ENCODE measurements at regions not wholly inside any gene's neighbourhood (a gene's known extent, or its start where the extent isn't known, plus 50 kb on each side); places are given as distances from the start of the nearest gene placed in this dataset.

DNA sequence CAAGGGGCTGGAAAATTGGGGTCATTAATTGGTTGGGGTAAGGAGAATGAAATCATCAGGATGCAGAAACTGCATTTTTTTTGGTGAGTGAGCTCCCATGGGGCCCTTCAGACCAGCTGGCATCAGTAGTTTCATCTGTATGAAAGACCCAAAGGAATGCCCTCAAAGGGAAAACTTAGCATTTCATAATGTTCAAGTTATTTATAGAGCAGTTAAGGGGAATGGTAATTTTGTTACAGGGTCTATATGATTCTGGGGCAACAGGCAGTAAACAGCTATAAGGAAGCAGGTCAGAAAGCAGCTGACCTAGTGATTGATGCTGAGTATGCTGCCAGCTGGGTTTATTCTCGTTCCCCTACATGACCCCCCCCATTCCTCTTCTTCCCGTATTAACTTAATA lies 448.9 kb downstream of the OCA2 start:
- TF ChIP-seq EZH2 (IDR thresholded peaks at IDR 0.05; ENCODE audit: low read depth, unreplicated experiment) (no peak), POLR2AphosphoS5 (IDR thresholded peaks at IDR 0.05; ENCODE audit: low read depth) (no peak), JUNB (IDR thresholded peaks at IDR 0.05; ENCODE audit: unreplicated experiment) (no peak), CREB1 (CRISPR knock-in tag; IDR thresholded peaks at IDR 0.05; ENCODE audit: low read depth) (no peak), EZH2phosphoT487 (IDR thresholded peaks at IDR 0.05; ENCODE audit: unreplicated experiment) (no peak), ZNF331 (CRISPR knock-in tag; IDR thresholded peaks at IDR 0.05; ENCODE audit: low read depth) (no peak)
- TF ChIP-seq, protein P1, sequence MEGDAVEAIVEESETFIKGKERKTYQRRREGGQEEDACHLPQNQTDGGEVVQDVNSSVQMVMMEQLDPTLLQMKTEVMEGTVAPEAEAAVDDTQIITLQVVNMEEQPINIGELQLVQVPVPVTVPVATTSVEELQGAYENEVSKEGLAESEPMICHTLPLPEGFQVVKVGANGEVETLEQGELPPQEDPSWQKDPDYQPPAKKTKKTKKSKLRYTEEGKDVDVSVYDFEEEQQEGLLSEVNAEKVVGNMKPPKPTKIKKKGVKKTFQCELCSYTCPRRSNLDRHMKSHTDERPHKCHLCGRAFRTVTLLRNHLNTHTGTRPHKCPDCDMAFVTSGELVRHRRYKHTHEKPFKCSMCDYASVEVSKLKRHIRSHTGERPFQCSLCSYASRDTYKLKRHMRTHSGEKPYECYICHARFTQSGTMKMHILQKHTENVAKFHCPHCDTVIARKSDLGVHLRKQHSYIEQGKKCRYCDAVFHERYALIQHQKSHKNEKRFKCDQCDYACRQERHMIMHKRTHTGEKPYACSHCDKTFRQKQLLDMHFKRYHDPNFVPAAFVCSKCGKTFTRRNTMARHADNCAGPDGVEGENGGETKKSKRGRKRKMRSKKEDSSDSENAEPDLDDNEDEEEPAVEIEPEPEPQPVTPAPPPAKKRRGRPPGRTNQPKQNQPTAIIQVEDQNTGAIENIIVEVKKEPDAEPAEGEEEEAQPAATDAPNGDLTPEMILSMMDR (conservative IDR thresholded peaks at IDR 0.05; ENCODE audit: low read depth in 2 of 2): no peak
- TF ChIP-seq, protein P2, sequence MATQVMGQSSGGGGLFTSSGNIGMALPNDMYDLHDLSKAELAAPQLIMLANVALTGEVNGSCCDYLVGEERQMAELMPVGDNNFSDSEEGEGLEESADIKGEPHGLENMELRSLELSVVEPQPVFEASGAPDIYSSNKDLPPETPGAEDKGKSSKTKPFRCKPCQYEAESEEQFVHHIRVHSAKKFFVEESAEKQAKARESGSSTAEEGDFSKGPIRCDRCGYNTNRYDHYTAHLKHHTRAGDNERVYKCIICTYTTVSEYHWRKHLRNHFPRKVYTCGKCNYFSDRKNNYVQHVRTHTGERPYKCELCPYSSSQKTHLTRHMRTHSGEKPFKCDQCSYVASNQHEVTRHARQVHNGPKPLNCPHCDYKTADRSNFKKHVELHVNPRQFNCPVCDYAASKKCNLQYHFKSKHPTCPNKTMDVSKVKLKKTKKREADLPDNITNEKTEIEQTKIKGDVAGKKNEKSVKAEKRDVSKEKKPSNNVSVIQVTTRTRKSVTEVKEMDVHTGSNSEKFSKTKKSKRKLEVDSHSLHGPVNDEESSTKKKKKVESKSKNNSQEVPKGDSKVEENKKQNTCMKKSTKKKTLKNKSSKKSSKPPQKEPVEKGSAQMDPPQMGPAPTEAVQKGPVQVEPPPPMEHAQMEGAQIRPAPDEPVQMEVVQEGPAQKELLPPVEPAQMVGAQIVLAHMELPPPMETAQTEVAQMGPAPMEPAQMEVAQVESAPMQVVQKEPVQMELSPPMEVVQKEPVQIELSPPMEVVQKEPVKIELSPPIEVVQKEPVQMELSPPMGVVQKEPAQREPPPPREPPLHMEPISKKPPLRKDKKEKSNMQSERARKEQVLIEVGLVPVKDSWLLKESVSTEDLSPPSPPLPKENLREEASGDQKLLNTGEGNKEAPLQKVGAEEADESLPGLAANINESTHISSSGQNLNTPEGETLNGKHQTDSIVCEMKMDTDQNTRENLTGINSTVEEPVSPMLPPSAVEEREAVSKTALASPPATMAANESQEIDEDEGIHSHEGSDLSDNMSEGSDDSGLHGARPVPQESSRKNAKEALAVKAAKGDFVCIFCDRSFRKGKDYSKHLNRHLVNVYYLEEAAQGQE (IDR thresholded peaks at IDR 0.05; ENCODE audit: unreplicated experiment): no peak
- TF ChIP-seq, protein P3, sequence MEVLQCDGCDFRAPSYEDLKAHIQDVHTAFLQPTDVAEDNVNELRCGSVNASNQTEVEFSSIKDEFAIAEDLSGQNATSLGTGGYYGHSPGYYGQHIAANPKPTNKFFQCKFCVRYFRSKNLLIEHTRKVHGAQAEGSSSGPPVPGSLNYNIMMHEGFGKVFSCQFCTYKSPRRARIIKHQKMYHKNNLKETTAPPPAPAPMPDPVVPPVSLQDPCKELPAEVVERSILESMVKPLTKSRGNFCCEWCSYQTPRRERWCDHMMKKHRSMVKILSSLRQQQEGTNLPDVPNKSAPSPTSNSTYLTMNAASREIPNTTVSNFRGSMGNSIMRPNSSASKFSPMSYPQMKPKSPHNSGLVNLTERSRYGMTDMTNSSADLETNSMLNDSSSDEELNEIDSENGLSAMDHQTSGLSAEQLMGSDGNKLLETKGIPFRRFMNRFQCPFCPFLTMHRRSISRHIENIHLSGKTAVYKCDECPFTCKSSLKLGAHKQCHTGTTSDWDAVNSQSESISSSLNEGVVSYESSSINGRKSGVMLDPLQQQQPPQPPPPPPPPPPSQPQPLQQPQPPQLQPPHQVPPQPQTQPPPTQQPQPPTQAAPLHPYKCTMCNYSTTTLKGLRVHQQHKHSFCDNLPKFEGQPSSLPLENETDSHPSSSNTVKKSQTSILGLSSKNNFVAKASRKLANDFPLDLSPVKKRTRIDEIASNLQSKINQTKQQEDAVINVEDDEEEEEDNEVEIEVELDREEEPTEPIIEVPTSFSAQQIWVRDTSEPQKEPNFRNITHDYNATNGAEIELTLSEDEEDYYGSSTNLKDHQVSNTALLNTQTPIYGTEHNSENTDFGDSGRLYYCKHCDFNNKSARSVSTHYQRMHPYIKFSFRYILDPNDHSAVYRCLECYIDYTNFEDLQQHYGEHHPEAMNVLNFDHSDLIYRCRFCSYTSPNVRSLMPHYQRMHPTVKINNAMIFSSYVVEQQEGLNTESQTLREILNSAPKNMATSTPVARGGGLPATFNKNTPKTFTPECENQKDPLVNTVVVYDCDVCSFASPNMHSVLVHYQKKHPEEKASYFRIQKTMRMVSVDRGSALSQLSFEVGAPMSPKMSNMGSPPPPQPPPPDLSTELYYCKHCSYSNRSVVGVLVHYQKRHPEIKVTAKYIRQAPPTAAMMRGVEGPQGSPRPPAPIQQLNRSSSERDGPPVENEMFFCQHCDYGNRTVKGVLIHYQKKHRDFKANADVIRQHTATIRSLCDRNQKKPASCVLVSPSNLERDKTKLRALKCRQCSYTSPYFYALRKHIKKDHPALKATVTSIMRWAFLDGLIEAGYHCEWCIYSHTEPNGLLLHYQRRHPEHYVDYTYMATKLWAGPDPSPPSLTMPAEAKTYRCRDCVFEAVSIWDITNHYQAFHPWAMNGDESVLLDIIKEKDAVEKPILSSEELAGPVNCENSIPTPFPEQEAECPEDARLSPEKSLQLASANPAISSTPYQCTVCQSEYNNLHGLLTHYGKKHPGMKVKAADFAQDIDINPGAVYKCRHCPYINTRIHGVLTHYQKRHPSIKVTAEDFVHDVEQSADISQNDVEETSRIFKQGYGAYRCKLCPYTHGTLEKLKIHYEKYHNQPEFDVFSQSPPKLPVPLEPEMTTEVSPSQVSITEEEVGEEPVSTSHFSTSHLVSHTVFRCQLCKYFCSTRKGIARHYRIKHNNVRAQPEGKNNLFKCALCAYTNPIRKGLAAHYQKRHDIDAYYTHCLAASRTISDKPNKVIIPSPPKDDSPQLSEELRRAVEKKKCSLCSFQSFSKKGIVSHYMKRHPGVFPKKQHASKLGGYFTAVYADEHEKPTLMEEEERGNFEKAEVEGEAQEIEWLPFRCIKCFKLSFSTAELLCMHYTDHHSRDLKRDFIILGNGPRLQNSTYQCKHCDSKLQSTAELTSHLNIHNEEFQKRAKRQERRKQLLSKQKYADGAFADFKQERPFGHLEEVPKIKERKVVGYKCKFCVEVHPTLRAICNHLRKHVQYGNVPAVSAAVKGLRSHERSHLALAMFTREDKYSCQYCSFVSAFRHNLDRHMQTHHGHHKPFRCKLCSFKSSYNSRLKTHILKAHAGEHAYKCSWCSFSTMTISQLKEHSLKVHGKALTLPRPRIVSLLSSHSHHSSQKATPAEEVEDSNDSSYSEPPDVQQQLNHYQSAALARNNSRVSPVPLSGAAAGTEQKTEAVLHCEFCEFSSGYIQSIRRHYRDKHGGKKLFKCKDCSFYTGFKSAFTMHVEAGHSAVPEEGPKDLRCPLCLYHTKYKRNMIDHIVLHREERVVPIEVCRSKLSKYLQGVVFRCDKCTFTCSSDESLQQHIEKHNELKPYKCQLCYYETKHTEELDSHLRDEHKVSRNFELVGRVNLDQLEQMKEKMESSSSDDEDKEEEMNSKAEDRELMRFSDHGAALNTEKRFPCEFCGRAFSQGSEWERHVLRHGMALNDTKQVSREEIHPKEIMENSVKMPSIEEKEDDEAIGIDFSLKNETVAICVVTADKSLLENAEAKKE (CRISPR knock-in tag; IDR thresholded peaks at IDR 0.05): no peak
- TF ChIP-seq, protein P4, sequence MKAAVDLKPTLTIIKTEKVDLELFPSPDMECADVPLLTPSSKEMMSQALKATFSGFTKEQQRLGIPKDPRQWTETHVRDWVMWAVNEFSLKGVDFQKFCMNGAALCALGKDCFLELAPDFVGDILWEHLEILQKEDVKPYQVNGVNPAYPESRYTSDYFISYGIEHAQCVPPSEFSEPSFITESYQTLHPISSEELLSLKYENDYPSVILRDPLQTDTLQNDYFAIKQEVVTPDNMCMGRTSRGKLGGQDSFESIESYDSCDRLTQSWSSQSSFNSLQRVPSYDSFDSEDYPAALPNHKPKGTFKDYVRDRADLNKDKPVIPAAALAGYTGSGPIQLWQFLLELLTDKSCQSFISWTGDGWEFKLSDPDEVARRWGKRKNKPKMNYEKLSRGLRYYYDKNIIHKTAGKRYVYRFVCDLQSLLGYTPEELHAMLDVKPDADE (IDR thresholded peaks at IDR 0.05): no peak
